Karpas-422 (cell line): ENCODE measurements at regions not wholly inside any gene's neighbourhood (a gene's known extent, or its start where the extent isn't known, plus 50 kb on each side); places are given as distances from the start of the nearest gene placed in this dataset.

Experiments
- DNase-seq: peaks from one replicate; pipeline ENCODE4 v3.0.0-alpha.2; 2015
- H2AFZ ChIP-seq: fragments of 200-600 bp; sonication (generic); 2 replicates; pipeline ENCODE4 v1.6.1; 2014; ENCODE audit warnings: antibody characterized with exemption, low read length, mixed read lengths
- H3K27ac ChIP-seq: fragments of 200-600 bp; sonication (generic); 2 replicates; pipeline ENCODE4 v1.5.1; 2014; ENCODE audit warnings: mild to moderate bottlenecking, low read length, moderate library complexity
- H3K27me3 ChIP-seq: fragments of 200-600 bp; sonication (generic); 2 replicates; pipeline ENCODE4 v1.6.1; 2014; ENCODE audit warnings: low read length, mixed read lengths
- H3K36me3 ChIP-seq: fragments of 200-600 bp; sonication (generic); 2 replicates; pipeline ENCODE4 v1.6.1; 2014; ENCODE audit warnings: low read length, mixed read lengths; ENCODE audit not compliant: insufficient read depth
- H3K4me1 ChIP-seq: fragments of 200-600 bp; sonication (generic); 2 replicates; pipeline ENCODE4 v1.6.1; 2014; ENCODE audit warnings: mild to moderate bottlenecking, low read length, mixed read lengths
- H3K4me2 ChIP-seq: fragments of 200-600 bp; sonication (generic); 2 replicates; pipeline ENCODE4 v1.6.1; 2014; ENCODE audit warnings: low read length, low read depth, mild to moderate bottlenecking; ENCODE audit not compliant: poor library complexity, severe bottlenecking
- H3K4me3 ChIP-seq: fragments of 200-600 bp; sonication (generic); 2 replicates; pipeline ENCODE4 v1.5.1; 2014; ENCODE audit warnings: mild to moderate bottlenecking, antibody characterized with exemption, low read length, mixed read lengths
- H3K79me2 ChIP-seq: fragments of 200-600 bp; sonication (generic); 2 replicates; pipeline ENCODE4 v1.6.1; 2014; ENCODE audit warnings: mild to moderate bottlenecking, low read length, mixed read lengths
- H3K9ac ChIP-seq: fragments of 200-600 bp; sonication (generic); 2 replicates; pipeline ENCODE4 v1.6.0; 2014; ENCODE audit warnings: low read length
- H3K9me2 ChIP-seq: fragments of 200-600 bp; sonication (generic), shearing (Covaris generic); replicated peaks from 2 replicates; pipeline ENCODE4 v1.6.0; 2014; ENCODE audit warnings: mild to moderate bottlenecking, low read length, moderate library complexity; ENCODE audit not compliant: insufficient read depth
- H3K9me3 ChIP-seq: fragments of 300-700, 200-600 bp; sonication (generic); 2 replicates; pipeline ENCODE4 v1.6.1; 2014; ENCODE audit warnings: low read length, mixed read lengths
- H4K20me1 ChIP-seq: fragments of 200-600 bp; sonication (generic); 2 replicates; pipeline ENCODE4 v1.6.1; 2014; ENCODE audit warnings: mild to moderate bottlenecking, antibody characterized with exemption, low read length, low read depth; ENCODE audit not compliant: insufficient read depth

GRCh38 chr12:46100551-46101484 lies 110.4 kb upstream of the SCAF11 start:
- H2AFZ ChIP-seq, result no peak overlapping the region
- H3K79me2 ChIP-seq, result no peaks in the 10 kb centered on the region
- no peaks in the 10 kb centered on the region for H3K9me3 ChIP-seq
- H3K4me2 ChIP-seq, result no peak overlapping the region
- H3K36me3 ChIP-seq, result no peaks in the 10 kb centered on the region
- H3K9me2 ChIP-seq, result no peaks in the 10 kb centered on the region
- H3K9ac ChIP-seq, result no peak overlapping the region
- DNase-seq, result no peak
- H3K4me3 ChIP-seq, result no peak overlapping the region
- no peaks in the 10 kb centered on the region for H4K20me1 ChIP-seq
- no peak overlapping the region for H3K27ac ChIP-seq
- H3K27me3 ChIP-seq, result no peaks in the 10 kb centered on the region
- no peaks in the 10 kb centered on the region for H3K4me1 ChIP-seq

DNA sequence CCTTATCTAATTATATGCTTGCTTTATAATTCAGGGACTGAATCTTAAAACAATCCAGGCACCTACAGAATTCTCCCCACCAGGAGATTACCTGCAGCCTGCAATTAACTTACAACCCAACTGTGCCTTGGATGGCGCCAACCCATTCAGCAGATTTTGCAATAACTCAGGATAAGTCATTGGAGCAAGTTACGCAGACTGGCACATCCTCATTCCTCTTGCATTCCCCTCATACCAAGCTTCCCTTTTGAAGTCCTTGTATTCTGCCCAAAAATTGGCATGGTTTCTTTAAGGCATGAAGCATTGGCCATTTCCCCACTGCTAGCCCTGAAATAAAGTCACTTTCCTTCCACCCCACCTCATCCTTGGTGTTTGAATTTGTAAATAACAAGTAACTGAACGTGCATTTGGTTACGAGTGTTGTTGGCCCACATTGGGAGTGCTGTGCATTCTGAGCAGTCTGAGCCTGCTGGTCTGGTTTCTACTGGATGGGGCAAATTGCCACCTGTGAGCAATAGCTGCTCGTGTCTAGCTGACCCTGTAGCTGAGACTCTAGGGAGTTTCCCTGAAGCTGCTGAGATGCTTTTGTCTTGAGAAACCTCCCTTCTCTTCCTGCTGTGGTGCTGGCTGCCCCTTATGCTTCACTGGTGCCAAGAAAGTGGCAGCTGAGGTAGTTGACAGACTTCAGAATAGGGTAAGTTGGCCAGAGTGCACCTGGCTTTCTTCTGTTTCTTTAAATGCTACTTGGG lies 99.2 kb upstream of the SCAF11 start:
- DNase-seq, result no peak
- H3K79me2 ChIP-seq, result no peaks in the 10 kb centered on the region
- H2AFZ ChIP-seq, result no peak overlapping the region
- no peak overlapping the region for H3K4me2 ChIP-seq
- H4K20me1 ChIP-seq, result no peaks in the 10 kb centered on the region
- H3K4me1 ChIP-seq, result no peaks in the 10 kb centered on the region
- H3K36me3 ChIP-seq, result no peaks in the 10 kb centered on the region
- H3K27ac ChIP-seq, result no peak overlapping the region
- no peak overlapping the region for H3K9ac ChIP-seq
- H3K27me3 ChIP-seq, result peaks cover 2% of the 10 kb centered on the region; the same call in 1 of the 2 replicates
- H3K9me3 ChIP-seq, result peaks cover 5% of the 10 kb centered on the region; the same call in 1 of the 2 replicates
- H3K9me2 ChIP-seq, result no peaks in the 10 kb centered on the region
- H3K4me3 ChIP-seq, result no peak overlapping the region

DNA sequence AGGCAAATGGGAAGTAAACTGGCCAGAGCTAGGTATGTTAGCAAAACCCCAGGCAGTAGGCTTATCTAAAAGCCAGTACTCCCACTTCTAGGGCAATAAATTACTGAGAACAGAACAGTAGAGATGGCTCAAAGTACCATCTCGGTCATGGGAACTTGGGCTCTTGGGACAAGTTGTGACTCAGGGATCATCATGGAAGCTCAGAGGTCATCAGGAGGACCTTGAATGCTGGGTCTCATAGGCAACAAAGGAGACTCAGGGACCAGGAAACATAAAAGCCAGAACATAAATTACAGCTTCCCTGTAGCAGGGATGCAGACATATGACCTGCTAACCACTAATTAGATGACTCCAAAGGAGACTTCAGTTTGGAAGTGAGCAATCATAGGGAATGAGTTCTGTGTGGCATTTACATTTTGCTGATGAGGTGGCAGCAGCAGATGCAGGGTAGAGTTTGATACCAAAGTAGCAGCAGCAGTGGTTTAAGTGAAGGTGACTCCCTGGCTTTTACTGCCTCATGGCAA lies 97.6 kb upstream of the SCAF11 start:
- no peak overlapping the region for H3K4me3 ChIP-seq
- no peak overlapping the region for H3K4me2 ChIP-seq

DNA sequence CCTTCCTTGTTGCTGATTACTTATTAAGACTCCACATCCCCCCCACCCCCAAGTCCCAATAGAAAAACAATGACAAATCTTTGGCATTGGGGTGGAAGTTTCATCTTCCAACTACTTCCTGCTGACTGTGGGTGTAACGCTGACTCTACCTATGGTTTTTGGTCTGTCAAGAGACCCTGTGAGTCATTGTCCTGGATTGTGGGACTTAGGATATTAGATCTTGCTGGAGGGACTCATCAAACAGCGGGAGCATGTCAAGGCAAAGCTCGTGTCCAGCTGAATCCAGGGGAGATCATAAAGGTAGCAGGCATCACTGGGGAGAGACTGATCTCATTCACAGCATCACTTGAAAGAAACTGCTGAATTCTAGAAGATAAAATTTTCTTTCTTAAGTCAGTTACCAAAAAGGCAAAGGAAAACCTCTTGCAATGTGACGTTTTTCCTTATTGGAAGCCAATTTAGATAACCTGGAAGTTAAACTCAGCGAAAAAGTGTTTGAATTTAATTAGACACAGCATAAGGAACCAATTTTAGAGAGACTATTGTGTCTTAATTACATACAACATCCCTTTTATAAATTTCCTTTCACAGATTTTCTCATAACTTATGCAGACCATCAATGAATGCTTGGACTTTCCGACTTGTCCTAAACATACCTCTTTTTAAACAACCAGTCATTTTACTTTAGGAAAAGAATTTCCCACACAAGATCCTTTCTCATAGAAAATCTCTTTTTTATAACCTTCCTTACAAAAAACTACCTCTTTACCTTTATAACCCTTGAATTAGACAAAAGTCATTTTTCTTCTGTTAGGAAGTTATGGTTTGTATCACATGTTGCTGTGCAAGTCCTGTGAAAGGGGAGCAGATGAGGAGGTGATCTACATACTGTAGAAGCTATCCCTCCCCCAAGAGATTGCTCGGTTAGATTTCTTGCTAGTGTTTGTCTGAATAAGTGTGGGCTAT lies 94.6 kb upstream of the SCAF11 start:
- no peaks in the 10 kb centered on the region for H3K79me2 ChIP-seq

More for the DNA sequence above, 97.6 kb upstream of the SCAF11 start:
- H3K9me2 ChIP-seq, result no peaks in the 10 kb centered on the region
- no peak for DNase-seq
- no peaks in the 10 kb centered on the region for H3K79me2 ChIP-seq
- no peaks in the 10 kb centered on the region for H3K4me1 ChIP-seq
- no peaks in the 10 kb centered on the region for H4K20me1 ChIP-seq
- H3K9ac ChIP-seq, result no peak overlapping the region
- no peaks in the 10 kb centered on the region for H3K36me3 ChIP-seq
- H3K9me3 ChIP-seq, result peaks cover 5% of the 10 kb centered on the region; the same call in 1 of the 2 replicates
- H3K27ac ChIP-seq, result no peak overlapping the region
- H3K27me3 ChIP-seq, result peaks cover 2% of the 10 kb centered on the region; the same call in 1 of the 2 replicates
- H2AFZ ChIP-seq, result no peak overlapping the region

GRCh38 chr12:46082490-46083200 lies 92.3 kb upstream of the SCAF11 start:
- DNase-seq, result no peak
- Histone ChIP-seq H3K9ac (no peak overlapping the region), H3K4me3 (no peak overlapping the region), H3K9me3 (peaks cover 5% of the 10 kb centered on the region; the same call in 1 of the 2 replicates), H3K9me2 (no peaks in the 10 kb centered on the region), H3K27me3 (peaks cover 4% of the 10 kb centered on the region; the same call in 1 of the 2 replicates), H3K79me2 (no peaks in the 10 kb centered on the region), H3K4me1 (no peaks in the 10 kb centered on the region), H3K27ac (no peak overlapping the region), H3K36me3 (no peaks in the 10 kb centered on the region), H2AFZ (no peak overlapping the region), H3K4me2 (no peak overlapping the region), H4K20me1 (no peaks in the 10 kb centered on the region)

More for the DNA sequence above, 94.6 kb upstream of the SCAF11 start:
- Histone ChIP-seq H3K4me3 (no peak overlapping the region), H4K20me1 (no peaks in the 10 kb centered on the region), H3K9ac (no peak overlapping the region), H3K9me2 (no peaks in the 10 kb centered on the region), H3K4me2 (no peak overlapping the region), H3K4me1 (no peaks in the 10 kb centered on the region), H3K36me3 (no peaks in the 10 kb centered on the region), H3K27me3 (peaks cover 2% of the 10 kb centered on the region; the same call in 1 of the 2 replicates), H2AFZ (no peak overlapping the region), H3K27ac (no peak overlapping the region), H3K9me3 (peaks cover 5% of the 10 kb centered on the region; the same call in 1 of the 2 replicates)
- DNase-seq, result no peak

DNA sequence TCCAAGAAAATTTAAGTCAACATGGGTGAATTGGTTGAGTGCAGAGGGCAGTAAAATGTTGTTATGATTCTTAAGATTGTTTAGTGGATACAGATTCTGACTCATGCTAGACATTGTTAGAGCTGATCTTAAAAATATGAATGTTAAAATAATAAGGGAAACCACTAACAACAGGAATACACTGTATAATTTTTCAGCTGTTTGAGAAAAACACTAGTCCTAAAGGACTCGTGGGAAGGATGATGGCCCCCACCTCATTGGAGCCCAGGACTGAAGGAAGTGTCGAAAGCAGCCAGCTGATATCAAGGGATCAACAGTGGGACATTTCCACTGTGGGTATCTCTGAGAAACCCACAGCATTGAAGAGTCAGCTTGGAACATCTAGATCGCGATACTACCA lies 82.9 kb upstream of the SCAF11 start:
- no peaks in the 10 kb centered on the region; the same call in 1 of the 2 replicates for H3K9me3 ChIP-seq
- H3K27me3 ChIP-seq, result 0 out of 2 replicates have a peak, but pooled peaks cover 3% of the 10 kb centered on the region
- no peaks in the 10 kb centered on the region for H3K36me3 ChIP-seq
- H2AFZ ChIP-seq, result no peak overlapping the region
- H3K4me3 ChIP-seq, result no peak overlapping the region
- no peaks in the 10 kb centered on the region for H3K9me2 ChIP-seq
- DNase-seq, result no peak
- H3K4me2 ChIP-seq, result no peak overlapping the region
- H4K20me1 ChIP-seq, result no peaks in the 10 kb centered on the region
- H3K79me2 ChIP-seq, result no peaks in the 10 kb centered on the region
- H3K4me1 ChIP-seq, result peaks cover 8% of the 10 kb centered on the region
- no peak overlapping the region for H3K27ac ChIP-seq
- H3K9ac ChIP-seq, result no peak overlapping the region
